ENCODE measurements at regions not wholly inside any gene's neighbourhood (a gene's known extent, or its start where the extent isn't known, plus 50 kb on each side); places are given as distances from the start of the nearest gene placed in this dataset.

DNA sequence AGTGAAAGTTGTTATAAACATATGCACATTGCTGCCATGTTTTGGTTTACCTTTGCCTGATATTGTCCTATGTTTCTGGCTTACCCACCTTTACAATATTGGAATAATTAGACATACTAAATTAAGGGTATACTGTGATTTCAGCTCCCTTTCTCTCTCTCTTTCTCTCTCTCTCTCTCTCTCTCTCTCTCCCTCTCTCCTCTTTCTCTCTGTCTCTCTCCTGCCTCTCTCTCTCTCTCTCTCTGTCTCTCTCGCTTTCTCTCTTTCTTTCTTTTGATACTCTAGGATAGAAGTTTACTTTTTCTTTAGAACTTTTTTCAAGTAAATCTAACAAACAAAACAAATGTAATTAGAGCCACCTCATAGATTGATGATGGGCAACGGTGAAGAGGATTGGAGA lies 239.6 kb downstream of the TMEM161B start:
- TF ChIP-seq EZH2 (IDR thresholded peaks at IDR 0.05; ENCODE audit: insufficient read depth, poor library complexity, severe bottlenecking) (no peak), EZH2phosphoT487 (IDR thresholded peaks at IDR 0.05; ENCODE audit: insufficient read depth, low read depth) (no peak)

Measured in GM23248 (cell line).